OCI-LY1 (cell line): ENCODE measurements at regions not wholly inside any gene's neighbourhood (a gene's known extent, or its start where the extent isn't known, plus 50 kb on each side); places are given as distances from the start of the nearest gene placed in this dataset.

Source experiments
- CTCF ChIP-seq: fragments of 200-600 bp; sonication (generic), shearing (Covaris generic); IDR thresholded peaks from 2 replicates; pipeline ENCODE4 v1.5.1; 2017; ENCODE audit warnings: mild to moderate bottlenecking, antibody characterized with exemption, low read length, moderate library complexity, mixed read lengths
- EZH2 ChIP-seq: fragments of 200-600 bp; sonication (generic), shearing (Covaris generic); IDR thresholded peaks from 2 replicates; pipeline ENCODE4 v1.8.0; 2017; ENCODE audit warnings: borderline replicate concordance, mixed run types, mild to moderate bottlenecking, antibody characterized with exemption, low read length, moderate library complexity, mixed read lengths

- no peak for TF ChIP-seq CTCF
- TF ChIP-seq EZH2 = no peak
Observed at GRCh38 chr18:46184727-46185126, 80.5 kb downstream of the HAUS1 start.
